ENCODE measurements at regions not wholly inside any gene's neighbourhood (a gene's known extent, or its start where the extent isn't known, plus 50 kb on each side); places are given as distances from the start of the nearest gene placed in this dataset.

- no peak for FAIRE-seq
- no peak for DNase-seq (ENCODE audit: low spot score)
These were observed 95.2 kb upstream of the IRX3 start for GRCh38 chr16:54381601-54382313.

GRCh38 chr16:54375071-54375470, 88.5 kb upstream of the IRX3 start:
- DNase-seq (ENCODE audit: low spot score) = no peak
- no peak for FAIRE-seq

GRCh38 chr16:54373534-54374520, 87.2 kb upstream of the IRX3 start:
- DNase-seq (ENCODE audit: low spot score) = peak; percentile 97

GRCh38 chr16:54370278-54371040, 83.9 kb upstream of the IRX3 start:
- FAIRE-seq = no peak

More at GRCh38 chr16:54373534-54374520, 87.2 kb upstream of the IRX3 start:
- FAIRE-seq = peak; percentile 94

GRCh38 chr16:54369861-54370260, 83.3 kb upstream of the IRX3 start:
- FAIRE-seq = no peak

More at GRCh38 chr16:54370278-54371040, 83.9 kb upstream of the IRX3 start:
- no peak for DNase-seq (ENCODE audit: low spot score)

GRCh38 chr16:54366943-54367342, 80.4 kb upstream of the IRX3 start:
- no peak for FAIRE-seq
- no peak for DNase-seq (ENCODE audit: low spot score)

More at GRCh38 chr16:54369861-54370260, 83.3 kb upstream of the IRX3 start:
- no peak for DNase-seq (ENCODE audit: low spot score)

GRCh38 chr16:54365990-54366634, 79.5 kb upstream of the IRX3 start:
- FAIRE-seq = no peak
- no peak for DNase-seq (ENCODE audit: low spot score)

- no peak for FAIRE-seq
- DNase-seq (ENCODE audit: low spot score) = no peak
These were observed 77.2 kb upstream of the IRX3 start for GRCh38 chr16:54363766-54364165.

- FAIRE-seq (no peak), DNase-seq (ENCODE audit: low spot score) (no peak)
These were observed 76.1 kb upstream of the IRX3 start for GRCh38 chr16:54362591-54363206.

- DNase-seq (ENCODE audit: low spot score) = no peak
- FAIRE-seq = no peak
These were observed 74.7 kb upstream of the IRX3 start for GRCh38 chr16:54361246-54361645.

GRCh38 chr16:54360681-54361080, 74.1 kb upstream of the IRX3 start:
- DNase-seq (ENCODE audit: low spot score) (no peak), FAIRE-seq (no peak)

GRCh38 chr16:54359555-54359954, 73.0 kb upstream of the IRX3 start:
- FAIRE-seq (no peak), DNase-seq (ENCODE audit: low spot score) (no peak)

GRCh38 chr16:54359081-54359480, 72.5 kb upstream of the IRX3 start:
- DNase-seq (ENCODE audit: low spot score) (no peak), FAIRE-seq (no peak)

- DNase-seq (ENCODE audit: low spot score) (no peak), FAIRE-seq (no peak)
These were observed 69.8 kb upstream of the IRX3 start for GRCh38 chr16:54356391-54356790.

GRCh38 chr16:54355251-54355650, 68.7 kb upstream of the IRX3 start:
- DNase-seq (ENCODE audit: low spot score) = peak; percentile 11
- FAIRE-seq = no peak

GRCh38 chr16:54353097-54353496, 66.5 kb upstream of the IRX3 start:
- FAIRE-seq = no peak
- DNase-seq (ENCODE audit: low spot score) = no peak

GRCh38 chr16:54351171-54351570, 64.6 kb upstream of the IRX3 start:
- DNase-seq (ENCODE audit: low spot score) (peak; percentile 4), FAIRE-seq (no peak)

- peak; percentile 88 for FAIRE-seq
- DNase-seq (ENCODE audit: low spot score) = peak; percentile 49
These were observed 61.4 kb upstream of the IRX3 start for GRCh38 chr16:54347961-54348360.

- no peak for DNase-seq (ENCODE audit: low spot score)
- FAIRE-seq = no peak
These were observed 59.5 kb upstream of the IRX3 start for GRCh38 chr16:54346041-54346440.
